NB4 (cell line): ENCODE measurements at regions not wholly inside any gene's neighbourhood (a gene's known extent, or its start where the extent isn't known, plus 50 kb on each side); places are given as distances from the start of the nearest gene placed in this dataset.

ENCODE experiments used
- DNase-seq: peaks from one replicate; pipeline ENCODE4 v3.0.0; 2010; ENCODE audit warnings: low read depth
- H3K4me3 ChIP-seq: one replicate; pipeline ENCODE4 v1.5.1; 2011; ENCODE audit warnings: mild to moderate bottlenecking, low read depth, low read length, moderate library complexity
- MYC ChIP-seq: IDR thresholded peaks from 2 replicates; pipeline ENCODE4 v1.6.1; 2011; ENCODE audit warnings: low read depth, low read length
- POLR2A ChIP-seq: IDR thresholded peaks from 2 replicates; pipeline ENCODE4 v1.6.1; 2011; ENCODE audit warnings: mild to moderate bottlenecking; ENCODE audit not compliant: insufficient read length; ENCODE audit errors: extremely low read depth
- TF ChIP-seq, protein P1 (sequence below): IDR thresholded peaks from 2 replicates; pipeline ENCODE4 v1.6.1; 2011; ENCODE audit warnings: low read depth, low read length
- TF ChIP-seq, protein P2 (sequence below): IDR thresholded peaks from one replicate; pipeline ENCODE4 v1.5.1; 2012; ENCODE audit warnings: low read depth, low read length

DNA sequence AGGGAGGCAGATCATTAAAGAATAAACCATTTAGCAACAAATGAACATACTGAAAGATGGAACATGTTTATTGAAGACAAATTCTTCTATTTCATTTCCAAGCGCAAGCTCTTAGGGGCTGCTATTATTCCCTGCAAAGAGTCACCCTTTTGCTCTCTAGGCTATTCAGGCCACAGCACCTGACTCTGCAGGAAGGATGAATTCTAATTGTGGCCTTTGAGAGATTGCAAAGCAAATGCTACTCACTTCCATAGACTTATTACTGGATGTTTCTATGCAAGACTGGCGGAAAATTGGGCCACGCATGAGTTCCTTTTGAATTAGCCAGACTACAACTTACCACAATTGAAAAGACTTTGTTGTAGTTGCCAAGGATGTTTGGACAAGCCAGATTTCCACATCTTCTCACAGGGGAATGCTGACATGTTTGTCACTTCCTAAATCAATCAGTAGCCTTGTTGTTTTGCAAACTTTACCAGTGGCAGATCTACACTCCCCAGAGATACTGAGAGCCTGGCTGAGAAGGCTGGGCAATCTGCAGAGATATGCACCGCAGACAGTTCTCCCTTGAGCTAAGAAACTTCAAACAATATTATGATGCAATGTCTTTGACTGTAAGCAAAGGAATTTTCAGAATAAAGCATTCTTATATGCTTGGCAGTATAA, 334.3 kb upstream of the SYT1 start:
- TF ChIP-seq MYC: no peak
- TF ChIP-seq, protein P1, sequence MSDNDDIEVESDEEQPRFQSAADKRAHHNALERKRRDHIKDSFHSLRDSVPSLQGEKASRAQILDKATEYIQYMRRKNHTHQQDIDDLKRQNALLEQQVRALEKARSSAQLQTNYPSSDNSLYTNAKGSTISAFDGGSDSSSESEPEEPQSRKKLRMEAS: no peak
- TF ChIP-seq, protein P2, sequence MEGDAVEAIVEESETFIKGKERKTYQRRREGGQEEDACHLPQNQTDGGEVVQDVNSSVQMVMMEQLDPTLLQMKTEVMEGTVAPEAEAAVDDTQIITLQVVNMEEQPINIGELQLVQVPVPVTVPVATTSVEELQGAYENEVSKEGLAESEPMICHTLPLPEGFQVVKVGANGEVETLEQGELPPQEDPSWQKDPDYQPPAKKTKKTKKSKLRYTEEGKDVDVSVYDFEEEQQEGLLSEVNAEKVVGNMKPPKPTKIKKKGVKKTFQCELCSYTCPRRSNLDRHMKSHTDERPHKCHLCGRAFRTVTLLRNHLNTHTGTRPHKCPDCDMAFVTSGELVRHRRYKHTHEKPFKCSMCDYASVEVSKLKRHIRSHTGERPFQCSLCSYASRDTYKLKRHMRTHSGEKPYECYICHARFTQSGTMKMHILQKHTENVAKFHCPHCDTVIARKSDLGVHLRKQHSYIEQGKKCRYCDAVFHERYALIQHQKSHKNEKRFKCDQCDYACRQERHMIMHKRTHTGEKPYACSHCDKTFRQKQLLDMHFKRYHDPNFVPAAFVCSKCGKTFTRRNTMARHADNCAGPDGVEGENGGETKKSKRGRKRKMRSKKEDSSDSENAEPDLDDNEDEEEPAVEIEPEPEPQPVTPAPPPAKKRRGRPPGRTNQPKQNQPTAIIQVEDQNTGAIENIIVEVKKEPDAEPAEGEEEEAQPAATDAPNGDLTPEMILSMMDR: no peak
- no peak for TF ChIP-seq POLR2A
- DNase-seq: no peak
- no peak overlapping the region for H3K4me3 ChIP-seq

DNA sequence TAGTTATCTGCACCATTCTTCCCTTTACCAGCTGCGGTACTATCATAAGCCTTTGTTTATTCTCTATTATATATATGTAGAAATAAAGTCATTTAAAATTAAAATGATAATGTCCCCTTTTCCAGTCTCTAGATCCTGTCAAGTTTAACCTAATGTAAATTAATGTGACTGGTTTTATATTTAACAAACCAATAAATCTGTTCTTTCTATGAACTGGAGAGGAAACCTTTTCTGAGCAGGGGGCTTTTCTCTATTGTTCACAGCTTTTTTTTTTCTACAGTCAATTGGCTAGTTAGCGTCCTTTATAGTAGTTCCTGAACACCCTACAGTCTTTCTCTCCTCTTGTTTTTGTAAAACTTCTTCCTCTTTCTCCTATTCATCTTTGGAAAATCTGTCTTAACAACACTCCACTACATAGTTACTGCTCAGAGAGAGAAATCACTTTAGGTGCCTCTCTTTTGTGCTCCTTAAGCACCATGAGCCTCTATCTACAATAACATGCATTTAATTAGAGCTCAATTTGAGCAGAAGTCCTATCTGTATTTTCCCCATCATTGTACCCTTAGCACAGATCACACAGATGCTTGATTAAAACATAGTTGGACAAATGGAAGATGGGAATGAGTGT, 332.6 kb upstream of the SYT1 start:
- no peak overlapping the region for H3K4me3 ChIP-seq
- TF ChIP-seq, protein P1: no peak
- TF ChIP-seq, protein P2: no peak
- DNase-seq: no peak

DNA sequence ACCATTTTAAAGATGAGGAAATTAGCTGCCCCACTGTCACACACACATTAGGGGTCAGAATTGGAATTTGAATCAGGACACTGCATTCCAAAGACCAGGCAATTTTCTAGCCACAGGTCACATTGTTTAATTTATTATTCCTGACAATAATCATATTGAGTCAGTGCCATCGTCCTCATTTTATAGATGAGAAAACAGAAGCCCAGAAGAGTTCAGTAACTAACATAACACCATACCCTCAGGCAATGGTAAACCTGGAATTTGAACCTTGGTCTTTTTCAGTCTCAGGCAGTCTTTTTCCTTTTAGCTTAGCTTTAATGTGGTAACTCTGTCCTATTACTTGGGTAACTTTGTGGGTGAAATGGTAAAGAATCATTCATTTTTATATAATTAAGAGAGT, 330.3 kb upstream of the SYT1 start:
- no peak for DNase-seq
- no peak overlapping the region for H3K4me3 ChIP-seq
- TF ChIP-seq, protein P1: no peak
- no peak for TF ChIP-seq MYC
- TF ChIP-seq, protein P2: no peak
- TF ChIP-seq POLR2A: no peak

DNA sequence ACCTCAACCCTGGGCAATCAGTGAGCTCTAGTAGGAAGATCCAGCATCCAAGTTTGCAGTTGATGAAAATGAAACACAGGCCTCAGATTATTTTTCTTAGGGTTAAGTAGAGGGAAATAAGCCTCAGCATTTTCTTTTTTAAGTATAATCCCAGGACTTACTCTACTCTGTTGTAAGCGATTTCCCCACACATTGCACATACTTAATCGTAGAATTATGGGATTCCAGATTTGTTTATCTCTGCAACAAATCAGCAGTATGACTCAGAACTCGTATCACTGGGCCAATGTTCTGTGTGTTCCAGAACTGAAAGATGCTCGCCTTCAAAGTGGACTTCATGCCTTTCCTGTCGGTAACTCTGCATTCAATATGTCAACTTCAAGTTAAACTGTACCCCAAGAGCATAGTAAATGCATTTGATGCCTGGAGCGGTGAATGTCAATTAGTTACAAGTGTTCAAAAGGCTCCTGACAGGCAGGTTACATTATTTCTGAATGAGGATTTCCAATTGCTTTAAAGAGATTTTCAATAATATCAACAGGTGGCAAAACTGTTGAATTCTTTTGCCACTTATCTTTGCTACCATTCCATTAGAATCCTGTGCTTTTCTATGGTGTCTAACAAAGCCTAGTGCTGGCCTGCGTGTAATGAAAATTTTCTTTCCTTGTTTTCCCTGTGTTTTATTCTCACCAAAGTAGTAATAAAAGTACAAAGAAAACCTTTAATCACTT, 323.8 kb upstream of the SYT1 start:
- no peak for DNase-seq
- TF ChIP-seq, protein P1: no peak
- TF ChIP-seq, protein P2: no peak
- TF ChIP-seq MYC (no peak), POLR2A (no peak)
- H3K4me3 ChIP-seq: no peak overlapping the region

DNA sequence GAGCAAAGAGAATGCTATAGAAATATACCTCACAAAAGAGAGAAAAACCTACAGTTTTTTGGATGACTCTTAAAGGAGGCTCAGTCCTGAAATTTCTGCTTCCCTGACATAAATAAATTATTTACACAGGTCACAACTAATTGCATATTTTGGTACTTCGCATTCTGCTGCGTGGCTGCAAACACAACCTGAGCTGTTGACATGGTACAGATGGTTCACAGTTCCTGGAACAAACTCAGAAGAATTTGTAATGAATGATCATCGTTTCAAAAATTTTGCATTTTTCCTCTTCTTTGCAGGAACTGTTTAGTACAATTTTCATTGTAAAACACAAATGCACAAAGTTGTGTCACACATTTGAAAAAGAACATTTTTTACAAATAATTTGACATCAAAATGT, 313.7 kb upstream of the SYT1 start:
- no peak overlapping the region for H3K4me3 ChIP-seq
- no peak for DNase-seq
- TF ChIP-seq POLR2A: no peak
- TF ChIP-seq, protein P2: no peak
- TF ChIP-seq MYC: no peak
- TF ChIP-seq, protein P1: no peak
